ENCODE measurements at regions not wholly inside any gene's neighbourhood (a gene's known extent, or its start where the extent isn't known, plus 50 kb on each side); places are given as distances from the start of the nearest gene placed in this dataset.
"Not testable (repeated sequence)": the region's sequence is repeated elsewhere in the genome, so short reads cannot be mapped to it uniquely, and the experiment has no call there.

GRCh38 chr7:131950758-131951157 lies 394.3 kb upstream of the PODXL start:
- Mint-ChIP-seq H3K9me3 (peaks cover 0 to 4% of the 10 kb centered on the region in 2 donors), H3K36me3 (no peaks in the 10 kb centered on the region), H3K27ac (no peak overlapping the region)
- DNase-seq (ENCODE audit: low spot score in 2 of 2) = no peak
- ATAC-seq = no peak

GRCh38 chr7:131949659-131950058 lies 393.2 kb upstream of the PODXL start:
- H3K36me3 Mint-ChIP-seq = no peaks in the 10 kb centered on the region
- H3K27ac Mint-ChIP-seq = no peak overlapping the region
- ATAC-seq (no peak), DNase-seq (ENCODE audit: low spot score in 2 of 2) (no peak)
- H3K9me3 Mint-ChIP-seq = peaks cover 0 to 4% of the 10 kb centered on the region in 2 donors

- H3K36me3 Mint-ChIP-seq = no peaks in the 10 kb centered on the region
- ATAC-seq (no peak), DNase-seq (ENCODE audit: low spot score in 2 of 2) (no peak)
- peaks cover 0 to 4% of the 10 kb centered on the region in 2 donors for H3K9me3 Mint-ChIP-seq
- no peak overlapping the region for H3K27ac Mint-ChIP-seq
These were observed 392.1 kb upstream of the PODXL start for GRCh38 chr7:131948434-131949053.

- Mint-ChIP-seq H3K9me3 (peaks cover 0 to 4% of the 10 kb centered on the region in 2 donors), H3K27ac (no peak overlapping the region), H3K36me3 (no peaks in the 10 kb centered on the region)
- DNase-seq (ENCODE audit: low spot score in 2 of 2) (no peak), ATAC-seq (no peak)
These were observed 391.2 kb upstream of the PODXL start for GRCh38 chr7:131947661-131948060.

GRCh38 chr7:131945957-131946544 lies 389.6 kb upstream of the PODXL start:
- ATAC-seq (no peak), DNase-seq (ENCODE audit: low spot score in 2 of 2) (no peak)
- no peaks in the 10 kb centered on the region for H3K9me3 Mint-ChIP-seq
- H3K36me3 Mint-ChIP-seq = peaks cover 0 to 6% of the 10 kb centered on the region in 2 donors
- no peak overlapping the region for H3K27ac Mint-ChIP-seq

GRCh38 chr7:131945313-131945911 lies 389.0 kb upstream of the PODXL start:
- H3K27ac Mint-ChIP-seq = no peak overlapping the region
- no peaks in the 10 kb centered on the region for H3K9me3 Mint-ChIP-seq
- DNase-seq (ENCODE audit: low spot score in 2 of 2) = peak in 1 of 2 donors; percentile 60
- H3K36me3 Mint-ChIP-seq = peaks cover 0 to 6% of the 10 kb centered on the region in 2 donors
- ATAC-seq = peak; percentile 22 to 68

- no peak for DNase-seq (ENCODE audit: low spot score in 2 of 2)
- Mint-ChIP-seq H3K9me3 (peaks cover 0 to 4% of the 10 kb centered on the region in 2 donors), H3K27ac (no peak overlapping the region), H3K36me3 (peaks cover 0 to 6% of the 10 kb centered on the region in 2 donors)
- no peak for ATAC-seq
These were observed 388.2 kb upstream of the PODXL start for GRCh38 chr7:131944556-131945069.

GRCh38 chr7:131943646-131944045 lies 387.2 kb upstream of the PODXL start:
- Mint-ChIP-seq H3K36me3 (peaks cover 0 to 6% of the 10 kb centered on the region in 2 donors), H3K27ac (no peak overlapping the region), H3K9me3 (peaks cover 0 to 4% of the 10 kb centered on the region in 2 donors)
- no peak for ATAC-seq
- DNase-seq (ENCODE audit: low spot score in 2 of 2) = no peak

- no peak overlapping the region for H3K27ac Mint-ChIP-seq
- no peak for ATAC-seq
- H3K9me3 Mint-ChIP-seq = peaks cover 0 to 4% of the 10 kb centered on the region in 2 donors
- DNase-seq (ENCODE audit: low spot score in 2 of 2) = no peak
- H3K36me3 Mint-ChIP-seq = peaks cover 0 to 6% of the 10 kb centered on the region in 2 donors
These were observed 386.8 kb upstream of the PODXL start for GRCh38 chr7:131943211-131943610.

- ATAC-seq = no peak
- H3K36me3 Mint-ChIP-seq = peaks cover 0 to 6% of the 10 kb centered on the region in 2 donors
- no peak overlapping the region for H3K27ac Mint-ChIP-seq
- H3K9me3 Mint-ChIP-seq = peaks cover 0 to 4% of the 10 kb centered on the region in 2 donors
- DNase-seq (ENCODE audit: low spot score in 2 of 2) = no peak
These were observed 386.1 kb upstream of the PODXL start for GRCh38 chr7:131942287-131943150.

GRCh38 chr7:131941291-131941690 lies 384.9 kb upstream of the PODXL start:
- Mint-ChIP-seq H3K9me3 (peaks cover 0 to 4% of the 10 kb centered on the region in 2 donors), H3K27ac (no peak overlapping the region), H3K36me3 (peaks cover 0 to 6% of the 10 kb centered on the region in 2 donors)
- ATAC-seq = no peak
- DNase-seq (ENCODE audit: low spot score in 2 of 2) = no peak

GRCh38 chr7:131940621-131941165 lies 384.3 kb upstream of the PODXL start:
- ATAC-seq (no peak), DNase-seq (ENCODE audit: low spot score in 2 of 2) (no peak)
- Mint-ChIP-seq H3K27ac (no peak overlapping the region), H3K9me3 (peaks cover 0 to 4% of the 10 kb centered on the region in 2 donors), H3K36me3 (peaks cover 0 to 6% of the 10 kb centered on the region in 2 donors)

- H3K9me3 Mint-ChIP-seq; ATAC-seq; DNase-seq (ENCODE audit: low spot score in 2 of 2); H3K27ac Mint-ChIP-seq; H3K36me3 Mint-ChIP-seq: not testable (repeated sequence)
These were observed 382.4 kb upstream of the PODXL start for GRCh38 chr7:131938788-131939187.

- ATAC-seq = no peak
- H3K27ac Mint-ChIP-seq = no peak overlapping the region
These were observed 381.4 kb upstream of the PODXL start for GRCh38 chr7:131937868-131938267.

GRCh38 chr7:131935180-131935579 lies 378.8 kb upstream of the PODXL start:
- DNase-seq (ENCODE audit: low spot score in 2 of 2) (no peak), ATAC-seq (no peak)
- no peaks in the 10 kb centered on the region for H3K36me3 Mint-ChIP-seq
- H3K27ac Mint-ChIP-seq = no peak overlapping the region
- H3K9me3 Mint-ChIP-seq = peaks cover 0 to 3% of the 10 kb centered on the region in 2 donors

More at GRCh38 chr7:131937868-131938267, 381.4 kb upstream of the PODXL start:
- Mint-ChIP-seq H3K9me3 (peaks cover 0 to 4% of the 10 kb centered on the region in 2 donors), H3K36me3 (peaks cover 0 to 6% of the 10 kb centered on the region in 2 donors)
- no peak for DNase-seq (ENCODE audit: low spot score in 2 of 2)

GRCh38 chr7:131934452-131934851 lies 378.0 kb upstream of the PODXL start:
- no peak for ATAC-seq
- no peaks in the 10 kb centered on the region for H3K9me3 Mint-ChIP-seq
- H3K36me3 Mint-ChIP-seq = no peaks in the 10 kb centered on the region
- H3K27ac Mint-ChIP-seq = no peak overlapping the region
- no peak for DNase-seq (ENCODE audit: low spot score in 2 of 2)

All from activated naive CD4-positive, alpha-beta T cell treated with anti-CD3 and anti-CD28 coated beads, Interleukin-2, amount 50 U/mL, for 72 hours (primary cell).